K562 (cell line): ENCODE measurements at regions not wholly inside any gene's neighbourhood (a gene's known extent, or its start where the extent isn't known, plus 50 kb on each side); places are given as distances from the start of the nearest gene placed in this dataset.

ENCODE experiments used
- ATAC-seq: fragments of 200-7000 bp; cut with Tn5 transposase; 3 replicates; pipeline ENCODE4 v1.9.1; 2020; ENCODE audit warnings: moderate library complexity
- BruUV-seq: library from RNA; stranded (reverse); fragments of 400-500 nt; replicated peaks from 2 replicates; lab custom pipeline; 2021; lab: Mats Ljungman, UMichigan
- CTCF ChIA-PET: fragments of 300-600 bp; formaldehyde crosslinking; extraction: SDS; loops from one replicate; lab custom pipeline; 2021; ENCODE audit warnings: low intra/inter-chr PET ratio; lab: Yijun Ruan, JAX
- POLR2A ChIA-PET: fragments of 300-600, 350-650 bp; sonication (Branson Sonifier 250); formaldehyde crosslinking; extraction: SDS; loops from one replicate; lab custom pipeline; 2021; ENCODE audit warnings: antibody characterized with exemption, inconsistent platforms; lab: Yijun Ruan, JAX
- DNase-seq, 4 experiments: peaks; one replicate each; pipeline versions ENCODE4 v3.0.0 to v3.0.0-alpha.2; 2011 to 2018; ENCODE audit warnings: low spot score in 3 of 4, mixed read lengths in 3 of 4; ENCODE audit errors: extremely low read depth in 1 of 4
- FAIRE-seq: peaks from 2 replicates; lab custom pipeline; 2011; peaks lifted over from hg19 to GRCh38; lab: Jason Lieb, UNC
- H2AFZ ChIP-seq: 2 replicates; pipeline ENCODE4 v1.6.0; 2011; ENCODE audit warnings: low read depth, low read length, control low read depth, inconsistent platforms
- H3K27ac ChIP-seq: fragments of 200-600 bp; 3 replicates; pipeline ENCODE4 v1.8.0; 2011; ENCODE audit warnings: low read depth, mild to moderate bottlenecking, control low read depth, inconsistent platforms, low read length, moderate library complexity, mixed read lengths; ENCODE audit errors: extremely low read depth
- H3K27me3 ChIP-seq, 2 experiments: fragments of 300-600 bp in 1 of 2; 2 replicates in 1 of 2; 3 replicates in 1 of 2; pipeline versions ENCODE4 v1.6.0 to v1.8.0; 2011; ENCODE audit warnings: inconsistent platforms in 2 of 2, low read length in 2 of 2, mild to moderate bottlenecking in 1 of 2, mixed read lengths in 1 of 2, moderate library complexity in 1 of 2; ENCODE audit not compliant: control insufficient read depth in 2 of 2, insufficient read depth in 2 of 2
- H3K36me3 ChIP-seq: fragments of 300-600 bp; 3 replicates; pipeline ENCODE4 v1.8.0; 2011; ENCODE audit warnings: mild to moderate bottlenecking, low read length, inconsistent platforms; ENCODE audit not compliant: control insufficient read depth, insufficient read depth
- H3K4me1 ChIP-seq, 2 experiments: fragments of 200-600 bp in 1 of 2; replicated peaks in 1 of 2; 2 replicates in 1 of 2; 3 replicates in 1 of 2; pipeline versions ENCODE4 v1.5.1 to v1.8.0; 2011; ENCODE audit warnings: inconsistent platforms in 2 of 2, low read length in 2 of 2, mild to moderate bottlenecking in 1 of 2, mixed read lengths in 1 of 2, moderate library complexity in 1 of 2; ENCODE audit not compliant: control insufficient read depth in 2 of 2, insufficient read depth in 2 of 2
- H3K4me2 ChIP-seq: 2 replicates; pipeline ENCODE4 v1.6.1; 2011; ENCODE audit warnings: low read length, control low read depth, inconsistent platforms, mixed read lengths; ENCODE audit not compliant: insufficient read depth
- H3K4me3 ChIP-seq: fragments of 200-600 bp; sonication (generic), shearing (Covaris generic); 2 replicates; pipeline ENCODE4 v1.5.1; 2016; ENCODE audit warnings: control low read depth, inconsistent platforms
- H3K79me2 ChIP-seq: fragments of 200-600 bp; 3 replicates; pipeline ENCODE4 v1.8.0; 2011; ENCODE audit warnings: low read length, inconsistent platforms; ENCODE audit not compliant: control insufficient read depth, insufficient read depth
- H3K9ac ChIP-seq, 2 experiments: 2 replicates each; pipeline versions ENCODE4 v1.6.0 to v1.6.1; 2011; ENCODE audit warnings: low read depth in 2 of 2, low read length in 2 of 2, control low read depth in 1 of 2, inconsistent platforms in 1 of 2, mild to moderate bottlenecking in 1 of 2, mixed read lengths in 1 of 2; ENCODE audit not compliant: insufficient read depth in 1 of 2
- H3K9me1 ChIP-seq: one replicate; pipeline ENCODE4 v1.6.0; 2011; ENCODE audit warnings: inconsistent platforms, mild to moderate bottlenecking, low read length, moderate library complexity; ENCODE audit not compliant: control insufficient read depth, insufficient read depth
- H3K9me3 ChIP-seq: replicated peaks from 2 replicates; pipeline ENCODE4 v1.5.1; 2011; ENCODE audit warnings: low read depth, low read length, inconsistent platforms; ENCODE audit not compliant: control insufficient read depth, insufficient read depth
- H4K20me1 ChIP-seq: replicated peaks from 2 replicates; pipeline ENCODE4 v1.6.1; 2011; ENCODE audit warnings: low read length, inconsistent platforms, mixed read lengths; ENCODE audit not compliant: control insufficient read depth, insufficient read depth
- ATF2 ChIP-seq: sonication (generic); formaldehyde crosslinking; IDR thresholded peaks from 2 replicates; pipeline ENCODE4 v1.8.1; 2022; ENCODE audit warnings: missing genetic modification reagents
- CLOCK ChIP-seq: fragments of 250-450 bp; sonication (Bioruptor Pico); IDR thresholded peaks from 2 replicates; pipeline ENCODE4 v1.4.0; 2020; ENCODE audit warnings: mild to moderate bottlenecking, moderate library complexity, borderline replicate concordance
- GTF2A2 ChIP-seq: IDR thresholded peaks from 2 replicates; pipeline ENCODE4 v1.6.1; 2016; ENCODE audit warnings: mild to moderate bottlenecking, missing genetic modification characterization, missing compliant biosample characterization
- KHSRP ChIP-seq: fragments of 450-650 bp; IDR thresholded peaks from 2 replicates; pipeline ENCODE4 v1.6.1; 2017
- KLF13 ChIP-seq: fragments of 450-650 bp; IDR thresholded peaks from 2 replicates; pipeline ENCODE4 v1.6.1; 2016; ENCODE audit warnings: missing genetic modification characterization, low read depth, mild to moderate bottlenecking, missing compliant biosample characterization, moderate library complexity, borderline replicate concordance
- NR2C2 ChIP-seq, 2 experiments: fragments of 200-800 bp in 1 of 2; sonication (Bioruptor generic) in 1 of 2; sonication (generic) in 1 of 2; formaldehyde crosslinking in 1 of 2; IDR thresholded peaks; 2 replicates each; pipeline versions ENCODE4 v1.6.1 to v1.8.0; 2016 to 2022; ENCODE audit warnings: mild to moderate bottlenecking in 1 of 2, missing compliant biosample characterization in 1 of 2, missing genetic modification characterization in 1 of 2, missing genetic modification reagents in 1 of 2
- POLR2G ChIP-seq: fragments of 200-400 bp; formaldehyde crosslinking; IDR thresholded peaks from 2 replicates; pipeline ENCODE4 v1.6.1; 2017; ENCODE audit warnings: low read depth, mild to moderate bottlenecking, antibody characterized with exemption, low read length, moderate library complexity
- PRPF4 ChIP-seq: fragments of 200-400 bp; formaldehyde crosslinking; IDR thresholded peaks from one replicate; pipeline ENCODE4 v1.6.1; 2017; ENCODE audit warnings: low read length, low read depth, mild to moderate bottlenecking; ENCODE audit not compliant: insufficient read depth, poor library complexity, severe bottlenecking
- SIN3B ChIP-seq: fragments of 450-650 bp; IDR thresholded peaks from 2 replicates; pipeline ENCODE4 v1.6.1; 2017; ENCODE audit warnings: low read depth, mild to moderate bottlenecking, moderate library complexity
- SPI1 ChIP-seq: IDR thresholded peaks from 2 replicates; pipeline ENCODE4 v1.6.1; 2011; ENCODE audit warnings: low read depth, low read length, control low read depth, borderline replicate concordance
- TRIM24 ChIP-seq, 2 experiments: fragments of 450-650 bp; IDR thresholded peaks; 2 replicates each; pipeline ENCODE4 v1.6.1; 2016
- ZNF134 ChIP-seq: fragments of 250-450 bp; sonication (Bioruptor Pico); conservative IDR thresholded peaks from 2 replicates; pipeline ENCODE4 v1.4.0; 2020
- ZNF143 ChIP-seq: sonication (generic); formaldehyde crosslinking; IDR thresholded peaks from 2 replicates; pipeline ENCODE4 v1.9.0; 2022; ENCODE audit warnings: mild to moderate bottlenecking, missing genetic modification reagents
- ZNF217 ChIP-seq: sonication (generic); formaldehyde crosslinking; IDR thresholded peaks from 2 replicates; pipeline ENCODE4 v1.8.0; 2022; ENCODE audit warnings: mild to moderate bottlenecking, missing genetic modification reagents
- ZNF449 ChIP-seq: fragments of 250-450 bp; sonication (Bioruptor Pico); IDR thresholded peaks from 2 replicates; pipeline ENCODE4 v1.8.0; 2022; ENCODE audit warnings: moderate library complexity, mild to moderate bottlenecking, inconsistent platforms
- ZNF583 ChIP-seq: fragments of 250-450 bp; sonication (Bioruptor Pico); IDR thresholded peaks from 2 replicates; pipeline ENCODE4 v1.4.0; 2020
- in situ Hi-C: fragments of 300-500 bp; cut with MboI; formaldehyde crosslinking; loops from 4 replicates; pipeline ENCODE4 v1.15.0; 2018; ENCODE audit warnings: inconsistent platforms, mixed read lengths
- intact Hi-C: fragments of 100-400 bp; cut with micrococcal nuclease; formaldehyde crosslinking; loops from 2 replicates; pipeline ENCODE4 v1.14.2; 2022

- Histone ChIP-seq H3K9ac (no peak overlapping the region), H3K9me3 (peaks cover 3% of the 10 kb centered on the region; the same call in 1 of the 2 replicates), H3K4me3 (no peak overlapping the region), H3K4me1 (no peaks in the 10 kb centered on the region), H3K79me2 (no peaks in the 10 kb centered on the region), H3K9me1 (no peaks in the 10 kb centered on the region), H2AFZ (no peak overlapping the region), H3K27me3 (no peaks in the 10 kb centered on the region), H4K20me1 (no peaks in the 10 kb centered on the region), H3K36me3 (no peaks in the 10 kb centered on the region), H3K4me2 (no peak overlapping the region), H3K27ac (no peak overlapping the region)
- intact Hi-C loops, result no loop called here
- in situ Hi-C loops, result no loop called here
- POLR2A ChIA-PET, result no interaction called here
- DNase-seq, result no peak
- TF ChIP-seq CLOCK (CRISPR knock-in tag) (no peak), ZNF449 (CRISPR knock-in tag) (no peak), ZNF217 (CRISPR knock-in tag) (no peak), SPI1 (no peak), PRPF4 (no peak), POLR2G (no peak), ZNF134 (CRISPR knock-in tag) (no peak), ATF2 (CRISPR knock-in tag) (no peak), KHSRP (no peak), SIN3B (no peak), GTF2A2 (tag) (no peak), KLF13 (tag) (no peak), TRIM24 (IDR thresholded peaks at IDR 0.05) (no peak), ZNF143 (CRISPR knock-in tag) (no peak), NR2C2 (CRISPR knock-in tag; IDR thresholded peaks at IDR 0.05) (no peak), NR2C2 (tag; IDR thresholded peaks at IDR 0.05) (no peak), ZNF583 (CRISPR knock-in tag) (no peak)
- ATAC-seq, result no peak
- CTCF ChIA-PET, result no interaction called here
- BruUV-seq, result no TSS peak
- peak; percentile 23 for FAIRE-seq
Observed at GRCh38 chr10:55305285-55305684, 504.3 kb upstream of the PCDH15 start.
